HFF-Myc (cell line): ENCODE measurements at regions not wholly inside any gene's neighbourhood (a gene's known extent, or its start where the extent isn't known, plus 50 kb on each side); places are given as distances from the start of the nearest gene placed in this dataset.

Experiments used
- DNase-seq: peaks from one replicate; pipeline ENCODE4 v3.0.0-alpha.2; 2011; ENCODE audit warnings: low read depth; ENCODE audit errors: extremely low read depth
- H3K4me3 ChIP-seq: replicated peaks from 2 replicates; pipeline ENCODE4 v1.5.1; 2011; ENCODE audit warnings: low read depth, mild to moderate bottlenecking, control low read depth, low read length
- CTCF ChIP-seq: IDR thresholded peaks from 2 replicates; pipeline ENCODE4 v1.5.1; 2012; ENCODE audit warnings: mild to moderate bottlenecking, low read depth, low read length, control low read depth; ENCODE audit errors: missing control alignments

GRCh38 chr14:95437715-95438114 is 78.7 kb downstream of the SYNE3 start:
- DNase-seq, result no peak

GRCh38 chr14:95436354-95436753 is 80.1 kb downstream of the SYNE3 start:
- no peak for TF ChIP-seq CTCF
- no peak overlapping the region for H3K4me3 ChIP-seq
- DNase-seq, result no peak

More at GRCh38 chr14:95437715-95438114, 78.7 kb downstream of the SYNE3 start:
- no peak overlapping the region for H3K4me3 ChIP-seq
- no peak for TF ChIP-seq CTCF

- TF ChIP-seq CTCF, result no peak
- no peak for DNase-seq
- no peak overlapping the region for H3K4me3 ChIP-seq
These were observed 82.3 kb downstream of the SYNE3 start for GRCh38 chr14:95434121-95434520.

- no peak for DNase-seq
- TF ChIP-seq CTCF, result peak; percentile 3
- H3K4me3 ChIP-seq, result no peak overlapping the region
These were observed 83.4 kb downstream of the SYNE3 start for GRCh38 chr14:95433094-95433478.

GRCh38 chr14:95432144-95433093 is 84.0 kb downstream of the SYNE3 start:
- H3K4me3 ChIP-seq, result no peak overlapping the region
- TF ChIP-seq CTCF, result peak; percentile 72
- no peak for DNase-seq

- TF ChIP-seq CTCF, result peak; percentile 53
- H3K4me3 ChIP-seq, result no peak overlapping the region
- DNase-seq, result no peak
These were observed 85.0 kb downstream of the SYNE3 start for GRCh38 chr14:95431199-95432143.
